Suprapubic skin (tissue), 4 donors: ENCODE measurements at regions not wholly inside any gene's neighbourhood (a gene's known extent, or its start where the extent isn't known, plus 50 kb on each side); places are given as distances from the start of the nearest gene placed in this dataset.

ENCODE experiments used
- EP300 ChIP-seq: sonication (generic); formaldehyde crosslinking; IDR thresholded peaks from one replicate; pipeline ENCODE4 v1.6.1; 2017; ENCODE audit warnings: antibody characterized with exemption
- POLR2A ChIP-seq, 2 donors: fragments of 450-650 bp; IDR thresholded peaks; one replicate each; pipeline ENCODE4 v1.6.1; 2017; ENCODE audit warnings: antibody characterized with exemption in 2 of 2, mild to moderate bottlenecking in 2 of 2, moderate library complexity in 2 of 2
- POLR2AphosphoS5 ChIP-seq, 3 donors: sonication (generic); formaldehyde crosslinking; IDR thresholded peaks; one replicate each; pipeline ENCODE4 v1.6.1; 2017; ENCODE audit warnings: antibody characterized with exemption in 3 of 3
- TF ChIP-seq, protein P1 (sequence below), 2 donors: fragments of 200-600 bp in 1 of 2; fragments of 450-650 bp in 1 of 2; sonication (generic) in 1 of 2; IDR thresholded peaks; one replicate each; pipeline ENCODE4 v1.5.1; 2016 to 2019; ENCODE audit warnings: antibody characterized with exemption in 2 of 2, mild to moderate bottlenecking in 1 of 2, moderate library complexity in 1 of 2

DNA sequence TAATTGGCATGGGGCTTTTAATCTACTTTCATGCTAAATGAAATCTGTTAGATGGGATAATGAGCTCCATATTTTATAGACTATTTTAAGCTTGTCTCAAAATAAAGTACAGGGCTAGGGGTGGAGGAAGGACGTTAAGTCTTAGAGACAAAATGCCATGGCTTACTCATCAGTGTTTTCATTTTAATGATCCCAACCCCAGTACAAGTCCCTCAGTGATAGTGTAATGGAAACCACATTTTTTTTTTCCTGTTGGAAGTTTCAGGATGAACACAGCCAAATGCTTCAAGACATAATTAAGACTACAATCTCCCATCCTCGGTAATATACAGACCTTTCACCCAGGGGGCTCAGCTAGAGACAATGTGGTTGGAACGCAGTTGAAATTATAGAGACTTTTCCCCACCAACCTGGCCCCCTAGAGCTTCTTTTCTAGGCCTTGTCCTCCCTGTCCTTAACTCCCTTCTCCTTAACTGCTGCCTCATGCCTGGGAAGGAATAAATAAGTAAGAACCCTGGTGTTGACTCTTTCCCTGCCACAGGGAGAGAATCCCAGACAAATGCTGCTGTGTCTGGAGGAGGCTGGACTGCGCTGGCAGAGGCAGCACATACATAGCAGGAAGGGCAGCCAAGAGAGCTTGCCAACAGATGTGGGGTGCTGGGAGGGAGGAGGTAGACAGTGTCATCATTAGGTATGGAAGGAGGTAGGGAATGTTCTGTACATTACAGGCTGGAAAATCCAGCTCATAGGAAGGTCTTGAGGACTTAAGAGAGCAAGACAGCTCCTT lies 115.4 kb upstream of the ROPN1 start:
- TF ChIP-seq, protein P1, sequence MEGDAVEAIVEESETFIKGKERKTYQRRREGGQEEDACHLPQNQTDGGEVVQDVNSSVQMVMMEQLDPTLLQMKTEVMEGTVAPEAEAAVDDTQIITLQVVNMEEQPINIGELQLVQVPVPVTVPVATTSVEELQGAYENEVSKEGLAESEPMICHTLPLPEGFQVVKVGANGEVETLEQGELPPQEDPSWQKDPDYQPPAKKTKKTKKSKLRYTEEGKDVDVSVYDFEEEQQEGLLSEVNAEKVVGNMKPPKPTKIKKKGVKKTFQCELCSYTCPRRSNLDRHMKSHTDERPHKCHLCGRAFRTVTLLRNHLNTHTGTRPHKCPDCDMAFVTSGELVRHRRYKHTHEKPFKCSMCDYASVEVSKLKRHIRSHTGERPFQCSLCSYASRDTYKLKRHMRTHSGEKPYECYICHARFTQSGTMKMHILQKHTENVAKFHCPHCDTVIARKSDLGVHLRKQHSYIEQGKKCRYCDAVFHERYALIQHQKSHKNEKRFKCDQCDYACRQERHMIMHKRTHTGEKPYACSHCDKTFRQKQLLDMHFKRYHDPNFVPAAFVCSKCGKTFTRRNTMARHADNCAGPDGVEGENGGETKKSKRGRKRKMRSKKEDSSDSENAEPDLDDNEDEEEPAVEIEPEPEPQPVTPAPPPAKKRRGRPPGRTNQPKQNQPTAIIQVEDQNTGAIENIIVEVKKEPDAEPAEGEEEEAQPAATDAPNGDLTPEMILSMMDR (IDR thresholded peaks at IDR 0.05) = no peak
- no peak for TF ChIP-seq EP300
- TF ChIP-seq POLR2A (IDR thresholded peaks at IDR 0.05) = no peak
- TF ChIP-seq POLR2AphosphoS5 (IDR thresholded peaks at IDR 0.05) = no peak
